D721Med (cell line): ENCODE measurements at regions not wholly inside any gene's neighbourhood (a gene's known extent, or its start where the extent isn't known, plus 50 kb on each side); places are given as distances from the start of the nearest gene placed in this dataset.

Experiments used
- DNase-seq: peaks from one replicate; pipeline ENCODE4 v3.0.0; 2011; ENCODE audit warnings: low spot score; ENCODE audit not compliant: insufficient read length
- FAIRE-seq: peaks from 2 replicates; lab custom pipeline; 2011; peaks lifted over from hg19 to GRCh38; lab: Jason Lieb, UNC
- TF ChIP-seq, protein P1 (sequence below): IDR thresholded peaks from 2 replicates; pipeline ENCODE4 v1.5.1; 2012; ENCODE audit warnings: mild to moderate bottlenecking, control low read depth; ENCODE audit not compliant: insufficient read depth; ENCODE audit errors: missing control alignments

DNA sequence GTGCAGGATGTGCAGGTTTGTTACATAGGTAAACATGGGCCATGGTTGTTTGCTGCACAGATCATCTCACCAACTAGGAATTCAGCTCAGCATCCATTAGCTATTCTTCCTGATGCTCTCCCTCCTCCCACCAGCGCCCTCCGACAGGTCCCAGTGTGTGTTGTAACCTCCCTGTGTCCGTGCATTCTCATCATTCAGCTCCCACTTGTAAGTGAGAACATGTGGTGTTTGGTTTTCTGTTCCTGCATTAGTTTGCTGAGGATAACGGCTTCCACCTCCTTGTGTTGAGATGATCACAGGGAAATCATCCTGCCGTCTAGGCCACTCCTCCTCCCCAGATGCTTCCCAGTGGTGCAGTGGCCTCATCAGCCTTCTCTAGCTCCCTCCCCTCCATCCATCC is 261.6 kb upstream of the GALNT17 start:
- FAIRE-seq: no peak
- DNase-seq: no peak
- TF ChIP-seq, protein P1, sequence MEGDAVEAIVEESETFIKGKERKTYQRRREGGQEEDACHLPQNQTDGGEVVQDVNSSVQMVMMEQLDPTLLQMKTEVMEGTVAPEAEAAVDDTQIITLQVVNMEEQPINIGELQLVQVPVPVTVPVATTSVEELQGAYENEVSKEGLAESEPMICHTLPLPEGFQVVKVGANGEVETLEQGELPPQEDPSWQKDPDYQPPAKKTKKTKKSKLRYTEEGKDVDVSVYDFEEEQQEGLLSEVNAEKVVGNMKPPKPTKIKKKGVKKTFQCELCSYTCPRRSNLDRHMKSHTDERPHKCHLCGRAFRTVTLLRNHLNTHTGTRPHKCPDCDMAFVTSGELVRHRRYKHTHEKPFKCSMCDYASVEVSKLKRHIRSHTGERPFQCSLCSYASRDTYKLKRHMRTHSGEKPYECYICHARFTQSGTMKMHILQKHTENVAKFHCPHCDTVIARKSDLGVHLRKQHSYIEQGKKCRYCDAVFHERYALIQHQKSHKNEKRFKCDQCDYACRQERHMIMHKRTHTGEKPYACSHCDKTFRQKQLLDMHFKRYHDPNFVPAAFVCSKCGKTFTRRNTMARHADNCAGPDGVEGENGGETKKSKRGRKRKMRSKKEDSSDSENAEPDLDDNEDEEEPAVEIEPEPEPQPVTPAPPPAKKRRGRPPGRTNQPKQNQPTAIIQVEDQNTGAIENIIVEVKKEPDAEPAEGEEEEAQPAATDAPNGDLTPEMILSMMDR: no peak

DNA sequence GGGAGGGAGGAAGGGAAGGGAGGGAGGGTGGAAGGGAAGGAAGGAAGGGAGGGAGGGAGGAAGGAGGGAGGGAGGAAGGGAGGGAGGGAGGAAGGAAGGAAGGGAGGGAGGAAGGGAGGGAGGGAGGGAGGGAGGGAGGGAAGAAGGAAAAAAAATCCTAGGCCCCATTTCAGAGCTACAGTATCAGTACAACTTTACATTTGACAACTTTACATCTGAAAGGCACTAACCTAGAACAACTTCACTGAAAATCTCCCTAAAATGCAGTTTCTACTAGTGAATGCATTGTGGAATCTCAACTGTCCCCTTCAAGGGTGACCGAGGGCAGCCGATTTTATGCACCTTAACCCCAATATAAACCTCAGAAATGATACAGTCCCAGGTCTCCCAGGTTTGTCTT is 259.8 kb upstream of the GALNT17 start:
- FAIRE-seq: no peak

DNA sequence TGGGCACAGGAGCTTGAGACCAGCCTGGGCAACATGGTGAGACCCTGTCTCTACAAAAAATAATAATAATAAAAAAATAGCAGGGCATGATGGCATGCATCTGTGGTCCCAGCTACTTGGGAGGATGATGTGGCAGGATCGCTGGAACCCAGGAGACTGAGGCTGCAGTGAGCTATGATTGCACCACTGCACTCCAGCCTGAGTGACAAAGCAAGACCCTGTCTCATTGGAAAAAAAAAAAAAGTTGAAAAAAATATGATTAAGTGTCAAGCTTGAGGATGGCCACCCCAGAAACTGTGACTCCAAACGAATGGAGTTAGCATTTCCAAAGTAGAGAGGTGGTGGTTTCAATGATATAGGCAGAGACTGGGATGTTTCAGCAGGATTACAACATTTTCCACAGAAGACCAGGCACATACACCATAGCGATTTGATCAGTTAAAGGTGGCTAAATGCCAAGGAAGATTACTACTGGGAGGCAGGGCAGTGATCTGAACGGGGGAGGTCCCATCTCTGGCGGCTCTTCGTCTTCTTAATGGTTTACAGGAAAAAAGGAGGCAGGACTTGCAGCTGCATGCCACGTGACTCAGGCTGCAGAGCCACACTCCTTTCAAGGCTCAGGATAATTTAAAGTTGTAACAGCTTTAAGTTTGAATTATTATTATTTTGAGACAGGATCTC is 250.6 kb upstream of the GALNT17 start:
- TF ChIP-seq, protein P1: no peak
- DNase-seq (no peak), FAIRE-seq (no peak)

More for the DNA sequence above, 259.8 kb upstream of the GALNT17 start:
- DNase-seq: no peak
- TF ChIP-seq, protein P1: no peak

DNA sequence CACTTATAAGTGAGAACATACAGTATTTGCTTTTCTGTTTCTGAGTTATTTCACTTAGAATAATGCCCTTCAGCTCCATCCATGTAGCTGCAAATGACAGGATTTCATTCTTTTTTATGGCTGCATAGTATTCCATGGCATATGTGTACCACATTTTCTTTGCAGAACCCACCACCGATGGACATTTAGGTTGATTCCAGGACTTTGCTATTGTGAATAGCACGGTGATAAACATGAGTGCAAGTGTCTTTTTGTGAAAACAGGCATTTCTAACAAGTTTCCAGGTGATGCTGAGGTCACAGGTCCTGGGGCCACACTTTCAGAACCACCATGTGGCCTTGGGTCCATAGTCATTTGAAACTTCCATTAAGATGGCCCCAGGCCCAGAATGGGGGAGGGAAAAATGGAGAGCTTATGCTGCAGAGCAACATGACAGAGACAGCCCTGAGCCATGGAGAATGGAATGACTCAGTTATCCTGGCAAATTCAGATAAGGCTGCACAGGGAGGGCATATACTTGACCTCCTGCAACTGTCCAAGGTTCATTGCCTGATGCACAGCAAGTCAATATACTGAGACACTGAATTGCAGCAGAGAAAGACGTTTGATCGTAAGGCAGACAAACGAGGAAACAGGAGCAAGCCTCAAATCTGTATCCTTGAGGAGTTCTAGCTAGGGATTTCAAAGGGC is 248.0 kb upstream of the GALNT17 start:
- FAIRE-seq (no peak), DNase-seq (no peak)
- TF ChIP-seq, protein P1: no peak

DNA sequence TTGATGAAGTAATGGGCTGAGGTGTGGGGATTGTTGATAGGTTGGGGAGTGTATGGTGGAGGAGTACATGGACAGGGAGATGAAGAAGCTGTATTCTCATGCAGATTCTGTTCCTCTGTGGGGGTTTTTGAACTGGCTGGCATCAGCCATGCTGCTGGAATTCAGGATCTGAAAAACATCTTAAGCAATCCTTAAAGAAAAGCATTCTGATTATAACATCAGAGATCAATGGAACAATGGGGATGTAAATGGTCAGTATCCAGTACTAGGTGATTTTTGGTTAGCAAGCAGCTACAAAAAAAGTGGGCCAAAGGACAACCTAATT is 247.5 kb upstream of the GALNT17 start:
- DNase-seq: no peak
- TF ChIP-seq, protein P1: no peak
- FAIRE-seq: no peak

DNA sequence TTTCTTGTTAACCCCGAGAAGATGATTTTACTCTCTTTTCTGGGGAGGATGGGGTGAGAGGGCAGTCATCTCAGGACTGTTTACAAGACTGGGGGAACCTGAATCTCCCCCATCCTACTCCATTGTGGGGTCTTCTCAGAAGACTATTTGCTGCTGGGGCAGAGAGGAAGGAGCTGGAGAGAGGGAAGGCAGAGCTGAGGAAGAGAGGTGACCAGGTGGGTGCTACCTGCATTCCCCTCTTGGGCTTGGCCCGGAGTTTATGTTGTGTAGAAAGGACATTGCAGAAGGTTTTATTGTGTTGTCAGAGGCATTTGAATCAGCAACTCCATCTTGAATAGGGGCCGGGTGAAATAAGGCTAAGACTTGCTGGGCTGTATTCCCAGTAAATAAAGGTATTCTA is 247.1 kb upstream of the GALNT17 start:
- DNase-seq (no peak), FAIRE-seq (no peak)
- TF ChIP-seq, protein P1: no peak

DNA sequence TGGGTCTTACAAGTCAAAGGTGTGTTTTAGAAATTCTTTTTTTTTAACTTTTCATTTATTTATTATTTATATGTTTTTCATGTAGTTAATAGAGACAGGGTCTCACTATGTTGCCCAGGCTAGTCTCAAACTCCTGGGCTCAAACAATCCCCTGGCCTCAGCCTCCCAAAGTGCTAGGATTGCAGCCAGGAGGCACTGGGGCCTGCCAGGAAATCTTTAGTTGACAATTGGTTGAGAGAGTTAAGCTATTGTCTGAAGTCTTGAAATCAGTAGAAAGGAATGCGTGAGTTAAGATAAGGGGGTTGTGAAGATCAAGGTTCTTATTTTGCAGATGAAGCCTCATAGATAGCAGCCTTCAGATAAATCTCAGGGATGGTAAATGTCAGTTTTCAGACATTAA is 245.4 kb upstream of the GALNT17 start:
- TF ChIP-seq, protein P1: no peak
- FAIRE-seq: no peak

More for the DNA sequence above, 245.4 kb upstream of the GALNT17 start:
- no peak for DNase-seq
